MCF 10A (cell line): ENCODE measurements at regions not wholly inside any gene's neighbourhood (a gene's known extent, or its start where the extent isn't known, plus 50 kb on each side); places are given as distances from the start of the nearest gene placed in this dataset.

Experiments
- BruUV-seq: library from RNA; stranded (reverse); fragments of 400-500 nt; replicated peaks from 2 replicates; lab custom pipeline; 2021; lab: Mats Ljungman, UMichigan
- CTCF ChIA-PET: fragments of 300-600 bp; sonication (Branson Sonifier 250); formaldehyde crosslinking; extraction: SDS; loops from one replicate; lab custom pipeline; 2021; ENCODE audit warnings: antibody characterized with exemption, inconsistent platforms; lab: Yijun Ruan, JAX
- POLR2A ChIA-PET: fragments of 300-600, 350-650 bp; sonication (Branson Sonifier 250); formaldehyde crosslinking; extraction: SDS; loops from one replicate; lab custom pipeline; 2020; ENCODE audit warnings: antibody characterized with exemption, inconsistent platforms; lab: Yijun Ruan, JAX
- DNase-seq: peaks from one replicate; pipeline ENCODE4 v3.0.0-alpha.2; 2018; ENCODE audit not compliant: unreplicated experiment
- H3K27ac Mint-ChIP-seq: one replicate; pipeline ENCODE4 v1.8.0; 2022; ENCODE audit warnings: mild to moderate bottlenecking, low read depth, mixed read lengths; ENCODE audit not compliant: unreplicated experiment
- H3K27me3 Mint-ChIP-seq: one replicate; pipeline ENCODE4 v1.8.0; 2022; ENCODE audit warnings: mixed read lengths; ENCODE audit not compliant: insufficient read depth, unreplicated experiment
- H3K36me3 Mint-ChIP-seq: one replicate; pipeline ENCODE4 v1.8.0; 2022; ENCODE audit warnings: mild to moderate bottlenecking, moderate library complexity, mixed read lengths; ENCODE audit not compliant: insufficient read depth, unreplicated experiment
- H3K4me1 Mint-ChIP-seq: one replicate; pipeline ENCODE4 v1.8.0; 2022; ENCODE audit warnings: mixed read lengths; ENCODE audit not compliant: insufficient read depth, unreplicated experiment
- H3K4me3 Mint-ChIP-seq: one replicate; pipeline ENCODE4 v1.8.0; 2022; ENCODE audit warnings: mild to moderate bottlenecking, moderate library complexity, mixed read lengths; ENCODE audit not compliant: unreplicated experiment
- H3K9me3 Mint-ChIP-seq: one replicate; pipeline ENCODE4 v1.8.0; 2022; ENCODE audit warnings: mixed read lengths; ENCODE audit not compliant: unreplicated experiment
- CTCF ChIP-seq: fragments of 200-600 bp; IDR thresholded peaks from one replicate; pipeline ENCODE4 v1.8.0; 2022; ENCODE audit warnings: antibody characterized with exemption, mild to moderate bottlenecking; ENCODE audit not compliant: unreplicated experiment
- intact Hi-C: fragments of 100-400 bp; cut with micrococcal nuclease; formaldehyde crosslinking; loops from 2 replicates; pipeline ENCODE4 v1.14.1; 2022

- ChIA-PET CTCF (interaction anchor here (0.6 kb wide), 1 partner anchor 1638 kb away, joined by 3 read pairs; no protein-coding TSS in a partner anchor), POLR2A (interaction anchor here (0.7 kb wide), 1 partner anchor 976 kb away, joined by 3 read pairs; no protein-coding TSS in a partner anchor)
- DNase-seq: no peak
- H3K9me3 Mint-ChIP-seq: peaks cover 14% of the 10 kb centered on the region
- H3K4me3 Mint-ChIP-seq: no peak overlapping the region
- no peak overlapping the region for H3K27ac Mint-ChIP-seq
- H3K27me3 Mint-ChIP-seq: no peaks in the 10 kb centered on the region
- TF ChIP-seq CTCF: no peak
- no peaks in the 10 kb centered on the region for H3K4me1 Mint-ChIP-seq
- intact Hi-C loops: no loop called here
- BruUV-seq: no TSS peak
- no peaks in the 10 kb centered on the region for H3K36me3 Mint-ChIP-seq
Observed at GRCh38 chr20:18977441-18977840, 163.9 kb downstream of the SCP2D1 start.

GRCh38 chr20:18978311-18978710, 164.7 kb downstream of the SCP2D1 start:
- no peaks in the 10 kb centered on the region for H3K36me3 Mint-ChIP-seq
- DNase-seq: no peak
- H3K9me3 Mint-ChIP-seq: peaks cover 14% of the 10 kb centered on the region
- intact Hi-C loops: no loop called here
- CTCF ChIA-PET: no interaction called here
- no peak overlapping the region for H3K4me3 Mint-ChIP-seq
- no peak for TF ChIP-seq CTCF
- POLR2A ChIA-PET: interaction anchor here (0.7 kb wide), 1 partner anchor 976 kb away, joined by 3 read pairs; no protein-coding TSS in a partner anchor
- no peak overlapping the region for H3K27ac Mint-ChIP-seq
- no peaks in the 10 kb centered on the region for H3K27me3 Mint-ChIP-seq
- BruUV-seq: no TSS peak
- H3K4me1 Mint-ChIP-seq: no peaks in the 10 kb centered on the region

GRCh38 chr20:18979132-18979531, 165.5 kb downstream of the SCP2D1 start:
- BruUV-seq: no TSS peak
- H3K4me3 Mint-ChIP-seq: no peak overlapping the region
- POLR2A ChIA-PET: no interaction called here
- H3K27me3 Mint-ChIP-seq: no peaks in the 10 kb centered on the region
- DNase-seq: no peak
- TF ChIP-seq CTCF: no peak
- H3K9me3 Mint-ChIP-seq: peaks cover 13% of the 10 kb centered on the region
- intact Hi-C loops: no loop called here
- H3K36me3 Mint-ChIP-seq: no peaks in the 10 kb centered on the region
- no peaks in the 10 kb centered on the region for H3K4me1 Mint-ChIP-seq
- CTCF ChIA-PET: interaction anchor here (0.6 to 0.9 kb wide), 2 partner anchors 227 to 250 kb away, joined by 3 read pairs; no protein-coding TSS in a partner anchor
- no peak overlapping the region for H3K27ac Mint-ChIP-seq

GRCh38 chr20:18981962-18982539, 168.5 kb downstream of the SCP2D1 start:
- ChIA-PET CTCF (interaction anchor here (0.6 kb wide), 1 partner anchor 10 kb away, joined by 3 read pairs; no protein-coding TSS in a partner anchor), POLR2A (no interaction called here)
- Mint-ChIP-seq H3K27ac (no peak overlapping the region), H3K27me3 (no peaks in the 10 kb centered on the region), H3K4me3 (no peak overlapping the region), H3K36me3 (no peaks in the 10 kb centered on the region), H3K9me3 (peaks cover 13% of the 10 kb centered on the region), H3K4me1 (no peaks in the 10 kb centered on the region)
- BruUV-seq: no TSS peak
- intact Hi-C loops: no loop called here
- no peak for DNase-seq
- TF ChIP-seq CTCF: no peak
